DMS53 (cell line): ENCODE measurements at regions not wholly inside any gene's neighbourhood (a gene's known extent, or its start where the extent isn't known, plus 50 kb on each side); places are given as distances from the start of the nearest gene placed in this dataset.
"Not testable (repeated sequence)": the region's sequence is repeated elsewhere in the genome, so short reads cannot be mapped to it uniquely, and the experiment has no call there.

Experiments used
- DNase-seq: peaks from one replicate; lab custom pipeline; 2025; lab: John Stamatoyannopoulos, UW

- no peak for DNase-seq
Observed at GRCh38 chr3:153268564-153269279, 106.7 kb downstream of the RAP2B start.

DNA sequence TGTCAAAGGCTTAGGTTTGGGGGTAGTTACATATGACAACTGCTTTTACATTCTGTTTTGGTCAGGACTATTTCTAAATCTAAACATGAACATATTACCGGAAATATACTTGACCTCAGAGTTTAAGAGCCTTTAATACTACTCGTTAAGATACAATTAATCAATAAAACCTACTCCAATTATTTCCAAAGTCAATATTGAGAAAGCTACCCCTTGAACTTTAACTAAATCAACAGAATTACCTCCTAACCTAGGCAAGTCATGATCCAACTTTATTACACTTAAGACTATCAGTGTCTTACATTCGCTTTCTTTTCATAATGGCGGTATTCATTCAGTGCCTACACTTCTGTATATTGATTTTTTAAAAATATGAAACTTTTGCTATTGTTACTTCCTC lies 107.7 kb downstream of the RAP2B start:
- DNase-seq, result no peak

DNA sequence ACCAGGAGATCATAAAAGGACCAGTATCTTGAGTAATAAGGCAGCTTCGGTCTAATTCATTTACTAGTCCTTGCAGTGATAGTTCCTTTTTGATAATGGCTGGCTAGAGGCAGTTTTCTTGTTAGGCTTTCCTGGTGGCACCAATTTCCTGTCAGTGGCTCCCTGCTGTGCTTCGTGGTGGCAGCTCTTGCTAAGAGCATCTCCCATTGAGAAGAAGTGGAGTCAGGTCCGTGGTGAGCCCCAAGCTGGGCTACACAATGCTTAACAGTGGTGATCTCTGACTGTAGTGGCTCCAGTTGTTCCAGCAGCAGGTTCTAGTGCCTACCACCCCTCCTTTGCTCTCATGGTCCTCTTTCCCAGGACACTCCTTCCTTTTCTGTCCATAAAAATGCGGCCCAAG lies 111.2 kb downstream of the RAP2B start:
- no peak for DNase-seq

DNA sequence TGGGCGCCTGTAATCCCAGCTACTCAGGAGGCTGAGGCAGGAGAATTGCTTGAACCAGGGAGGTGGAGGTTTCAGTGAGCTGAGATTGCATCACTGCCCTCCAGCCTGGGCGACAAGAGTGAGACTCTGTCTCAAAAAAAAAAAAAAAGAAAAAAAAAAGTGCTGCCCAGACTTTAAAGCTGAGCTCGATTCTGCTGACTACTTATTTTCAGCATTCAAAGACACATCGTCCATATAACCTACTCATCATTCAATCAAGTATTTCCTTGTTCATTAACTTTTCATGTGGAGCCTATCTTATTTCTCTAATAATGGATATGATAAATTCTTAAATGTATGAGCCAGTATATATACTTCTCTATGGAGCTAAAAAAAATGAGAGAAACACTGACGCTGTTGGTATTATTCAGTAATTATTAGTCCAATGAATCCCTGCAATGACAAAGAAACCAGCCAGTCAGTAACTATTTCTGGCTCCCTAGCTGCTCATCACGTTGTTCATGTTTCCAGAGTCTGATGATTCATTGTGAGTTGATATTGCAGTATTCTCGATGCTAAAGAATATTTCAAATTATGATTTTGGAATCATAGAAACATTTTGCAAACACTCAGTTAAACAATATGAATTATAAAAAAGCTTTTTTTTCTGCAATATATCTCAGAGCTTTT lies 111.9 kb downstream of the RAP2B start:
- no peak for DNase-seq

GRCh38 chr3:153274561-153274960 lies 112.5 kb downstream of the RAP2B start:
- DNase-seq, result no peak

DNA sequence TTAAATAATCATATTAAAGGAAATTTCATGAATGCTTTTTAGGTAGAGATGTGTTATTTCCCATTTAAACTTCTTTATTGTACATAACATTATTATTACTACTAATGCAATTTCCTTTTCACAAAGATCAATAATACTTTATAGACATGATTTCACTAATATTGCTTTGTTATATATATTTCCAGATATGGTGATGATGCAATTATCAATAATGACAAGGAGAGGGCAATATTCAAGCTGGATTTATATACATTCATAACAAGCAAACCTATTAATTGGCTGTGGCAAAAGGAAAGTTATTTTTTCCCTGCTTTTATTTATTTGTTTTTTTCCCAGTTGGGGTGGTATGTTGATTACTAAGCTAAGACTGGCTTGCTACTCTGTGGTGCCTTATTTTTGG lies 113.5 kb downstream of the RAP2B start:
- no peak for DNase-seq

GRCh38 chr3:153277029-153277428 lies 115.0 kb downstream of the RAP2B start:
- no peak for DNase-seq

DNA sequence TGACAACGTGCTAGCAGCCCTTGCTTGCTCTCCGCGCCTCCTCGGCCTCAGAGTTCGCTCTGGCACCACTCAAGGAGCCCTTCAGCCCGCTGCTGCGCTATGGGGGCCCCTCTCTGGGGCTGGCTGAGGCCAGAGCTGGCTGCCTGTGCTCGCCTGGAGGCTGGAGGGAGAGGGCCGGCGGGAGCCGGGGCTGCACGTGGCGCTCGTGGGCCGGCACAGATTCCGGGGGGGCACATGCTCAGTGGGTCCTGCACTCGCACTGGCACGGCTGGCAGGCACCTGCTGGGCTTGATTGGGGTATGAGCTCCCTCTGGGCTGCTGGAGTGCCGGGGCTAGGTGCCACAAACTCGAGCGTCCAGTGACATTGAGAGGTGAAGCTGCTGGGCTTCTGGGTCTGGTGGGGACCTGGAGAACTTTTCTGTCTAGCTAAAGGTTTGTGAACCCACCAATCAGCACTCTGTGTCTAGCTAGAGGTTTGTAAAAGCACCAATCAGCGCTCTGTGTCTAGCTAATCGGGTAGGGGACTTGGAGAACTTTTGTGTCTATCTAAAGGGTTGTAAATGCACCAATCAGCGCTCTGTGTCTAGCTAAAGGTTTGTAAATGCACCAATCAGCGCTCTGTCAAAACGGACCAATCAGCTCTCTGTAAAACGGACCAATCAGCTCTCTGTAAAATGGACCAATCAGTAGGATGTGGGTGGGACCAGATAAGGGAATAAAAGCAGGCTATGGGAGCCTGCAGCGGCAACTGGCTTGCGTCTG lies 119.4 kb downstream of the RAP2B start:
- not testable (repeated sequence) for DNase-seq

DNA sequence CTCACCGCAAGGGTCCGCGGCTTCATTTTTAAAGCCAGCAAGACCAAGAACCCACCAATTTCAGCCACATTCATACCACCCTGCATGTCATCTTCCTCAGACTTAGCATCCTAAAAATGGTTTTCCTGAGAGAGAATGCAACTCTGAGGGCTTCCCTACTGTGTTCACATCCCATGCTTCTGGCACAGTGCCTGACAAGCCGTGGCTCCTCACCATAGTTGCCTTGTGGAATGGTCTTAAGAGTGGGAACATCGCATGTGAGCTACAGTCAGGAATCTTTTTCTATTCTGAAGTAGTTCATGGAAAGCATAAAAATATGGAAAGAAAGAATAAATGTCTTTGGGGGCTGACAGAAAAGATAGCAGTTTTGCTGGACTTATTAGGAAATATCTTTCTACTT lies 120.3 kb downstream of the RAP2B start:
- no peak for DNase-seq

DNA sequence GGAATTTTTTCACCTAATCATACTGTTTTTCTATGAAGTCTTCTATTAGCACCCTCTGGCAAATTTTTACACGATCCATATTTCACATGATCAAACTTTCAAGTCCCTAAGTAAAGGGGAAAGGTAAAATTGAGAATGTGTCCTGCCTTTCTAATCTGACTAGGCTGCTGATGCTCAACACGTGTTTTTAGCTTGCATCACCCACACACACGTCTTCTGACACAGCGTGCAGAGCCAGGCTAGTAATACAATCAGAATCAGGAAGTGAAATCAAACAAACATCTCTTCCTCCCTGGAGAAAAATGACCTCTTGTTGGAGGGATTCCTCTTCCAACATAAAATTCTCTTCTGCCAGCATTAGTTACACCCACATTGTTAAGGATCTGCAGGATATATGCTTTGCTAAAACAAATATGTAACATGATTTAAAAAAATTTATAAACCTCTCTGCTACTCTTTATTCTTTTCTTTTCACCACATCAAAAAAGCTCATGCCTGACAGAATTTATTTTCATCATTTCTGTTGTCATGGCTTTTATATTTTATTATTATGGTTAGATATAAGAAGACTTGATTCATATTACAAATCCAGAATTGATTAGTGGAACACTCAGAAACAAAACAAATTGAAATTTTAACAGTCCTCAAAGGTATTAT lies 122.4 kb downstream of the RAP2B start:
- DNase-seq, result peak; percentile 81

- peak; percentile 21 for DNase-seq
Observed at GRCh38 chr3:153285194-153285641, 123.2 kb downstream of the RAP2B start.

DNA sequence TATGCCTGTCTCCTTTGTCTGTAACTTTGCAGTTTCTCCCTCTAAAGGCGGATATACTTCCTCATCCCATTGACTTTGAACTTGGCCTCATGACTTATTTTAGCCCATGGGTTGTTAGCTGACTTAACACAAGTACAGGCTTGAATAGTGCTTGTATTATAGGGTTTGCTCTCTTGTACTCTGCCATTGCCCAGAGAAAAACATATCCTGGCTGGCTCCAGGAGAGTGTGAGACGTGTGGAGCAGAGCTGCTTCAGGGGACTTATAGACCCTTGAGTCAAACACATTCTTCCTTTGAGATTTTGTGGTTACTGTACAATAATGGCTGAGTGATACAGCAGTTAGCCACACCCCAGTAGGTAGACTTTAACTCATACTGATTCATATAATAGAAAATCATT lies 124.0 kb downstream of the RAP2B start:
- no peak for DNase-seq

DNA sequence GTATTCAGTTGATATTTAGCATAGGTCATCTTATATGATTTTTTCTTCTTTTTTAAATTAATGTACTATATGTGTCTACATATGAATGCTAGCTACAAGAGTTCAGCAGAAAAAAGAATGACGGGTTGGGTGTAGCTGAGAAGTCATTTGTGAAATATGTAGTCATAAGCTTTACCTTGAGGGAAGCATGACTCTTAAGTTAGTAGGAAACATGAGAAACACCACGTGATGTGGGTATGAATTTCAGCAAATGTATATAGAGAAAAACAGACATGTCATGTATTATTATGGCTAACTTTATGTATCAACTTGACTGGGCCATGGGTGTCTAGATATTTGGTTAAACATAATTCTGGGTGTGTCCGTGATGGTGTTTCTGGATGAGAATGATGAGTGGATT lies 125.0 kb downstream of the RAP2B start:
- DNase-seq, result no peak

DNA sequence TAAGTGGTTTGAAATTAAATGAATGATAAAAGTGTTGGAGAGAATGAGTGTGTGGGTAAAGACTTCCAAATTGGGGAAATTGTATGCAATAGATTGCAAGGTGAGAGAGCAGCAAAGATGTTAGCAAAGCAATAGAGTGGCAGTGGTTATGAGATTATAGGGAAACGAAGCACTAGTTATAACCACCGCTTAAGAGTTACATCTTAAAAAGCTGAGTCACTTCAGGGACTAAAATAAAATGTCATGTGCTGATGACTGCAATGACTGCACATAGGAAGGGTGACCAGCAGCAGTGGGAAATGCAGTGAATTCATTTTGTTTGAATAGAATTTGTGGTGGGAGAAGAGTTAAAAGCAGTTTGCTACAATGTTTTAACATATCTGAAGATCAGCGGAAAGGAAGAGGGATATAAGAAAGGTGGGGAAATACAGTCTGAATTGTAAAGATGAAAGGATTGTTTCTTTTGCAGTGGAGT lies 127.3 kb downstream of the RAP2B start:
- DNase-seq, result no peak

DNA sequence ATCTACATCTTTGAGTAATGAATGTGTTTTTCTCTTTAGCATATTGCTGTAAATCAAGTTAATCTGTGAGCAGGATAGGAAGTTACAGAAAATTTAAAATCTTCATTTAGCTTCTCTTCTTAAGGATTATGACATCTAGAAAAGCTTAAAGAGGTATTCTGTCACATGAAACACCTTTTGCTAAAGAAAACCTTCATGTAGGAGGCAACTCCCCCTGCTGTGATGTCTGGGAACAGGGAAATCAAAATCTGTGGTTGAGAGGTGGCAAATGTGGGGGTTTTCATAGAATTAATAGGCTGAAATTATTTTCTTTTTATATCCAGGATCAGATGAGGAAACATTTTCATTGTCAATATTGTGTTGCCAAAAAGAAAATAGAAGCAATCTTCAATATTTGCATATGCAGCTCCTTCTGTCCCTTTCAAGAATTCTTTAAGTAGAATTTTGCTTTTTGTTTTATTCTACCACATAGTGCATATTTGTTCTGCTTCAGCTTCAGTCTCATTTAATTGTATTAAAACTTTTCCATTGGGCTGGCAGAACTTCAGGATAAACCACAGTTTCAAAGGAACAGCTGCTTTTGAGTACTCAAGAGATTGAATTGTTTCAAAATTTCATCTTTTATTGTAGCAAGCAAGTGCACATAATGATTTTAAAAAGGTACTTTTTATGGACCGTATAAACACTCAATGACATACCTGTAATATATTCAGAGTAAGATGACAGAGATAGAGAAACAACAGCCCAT lies 128.4 kb downstream of the RAP2B start:
- peak; percentile 7 for DNase-seq

- DNase-seq, result peak; percentile 69
Observed at GRCh38 chr3:153291059-153291685, 129.1 kb downstream of the RAP2B start.

DNA sequence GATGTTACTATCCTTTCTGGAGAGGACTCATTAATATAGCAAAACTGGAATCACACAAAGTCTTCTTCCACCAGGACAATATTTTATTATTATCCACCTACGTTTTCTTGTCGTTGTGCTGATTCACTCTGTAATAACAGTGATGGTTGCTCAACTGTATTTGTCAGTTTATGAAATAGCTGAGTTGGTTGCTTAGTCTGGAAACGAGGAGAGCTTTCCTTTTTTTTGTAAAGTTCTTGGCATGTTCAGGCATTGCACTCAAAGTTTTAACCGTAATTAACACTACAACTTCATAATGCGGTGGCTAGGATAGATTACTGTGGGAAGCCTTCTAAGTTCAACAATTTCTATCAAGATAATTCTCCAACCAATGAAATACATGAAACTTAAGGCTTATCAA lies 131.2 kb downstream of the RAP2B start:
- no peak for DNase-seq

DNA sequence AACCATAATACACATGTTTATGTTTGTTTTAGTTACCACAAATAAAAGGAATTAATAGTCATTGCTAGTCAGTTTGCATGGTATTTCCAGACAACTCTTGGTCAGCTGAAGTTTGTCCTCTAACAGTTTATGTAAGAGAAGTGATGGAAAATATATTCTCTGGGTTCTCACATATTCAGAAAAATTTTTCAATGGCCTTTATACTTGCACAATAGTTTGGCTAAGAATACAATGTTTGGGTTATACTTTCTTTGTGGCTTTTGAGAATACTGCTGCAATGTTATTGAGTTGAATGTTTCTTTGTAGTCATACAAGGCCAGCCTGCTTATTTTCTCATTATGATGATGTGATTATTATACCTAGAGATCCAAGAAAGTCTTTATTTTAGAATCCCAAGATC lies 133.9 kb downstream of the RAP2B start:
- no peak for DNase-seq

DNA sequence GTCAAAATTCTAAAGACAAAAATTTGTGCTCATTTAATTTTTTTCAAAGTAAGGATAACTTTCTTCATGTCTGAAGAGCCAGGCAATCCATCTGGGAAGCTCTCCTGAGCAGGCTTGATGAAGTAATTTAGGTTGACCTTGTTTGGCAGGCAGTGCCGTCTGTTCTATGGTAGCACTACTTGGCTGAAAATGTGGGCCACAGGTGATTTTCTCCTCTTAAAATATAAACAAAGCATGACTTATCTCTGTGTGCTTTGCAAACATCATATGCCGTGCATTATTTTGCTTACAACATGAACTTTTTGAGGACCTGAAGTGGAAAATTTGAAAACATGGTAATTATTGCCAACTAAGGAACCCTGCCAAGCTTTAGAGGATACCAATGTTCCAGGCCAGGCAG lies 143.2 kb downstream of the RAP2B start:
- peak; percentile 51 for DNase-seq

DNA sequence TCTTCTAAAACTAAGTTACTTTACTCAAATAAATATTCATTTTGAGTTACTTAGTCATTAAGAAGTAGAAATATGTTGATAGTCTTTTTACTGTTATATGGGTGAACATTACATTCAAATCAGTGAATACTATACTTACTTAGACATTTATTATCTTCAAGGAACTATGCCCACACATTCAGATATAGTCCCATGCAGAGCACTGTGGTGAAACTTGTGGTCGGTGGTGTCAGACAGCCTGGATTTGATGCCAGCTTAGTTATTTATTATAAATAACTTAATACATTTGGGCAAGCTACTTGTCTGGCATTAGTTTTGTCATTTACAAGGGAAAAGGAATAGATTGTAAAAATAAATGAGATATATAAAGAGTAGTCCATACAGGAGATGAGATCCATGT lies 149.5 kb downstream of the RAP2B start:
- no peak for DNase-seq

DNA sequence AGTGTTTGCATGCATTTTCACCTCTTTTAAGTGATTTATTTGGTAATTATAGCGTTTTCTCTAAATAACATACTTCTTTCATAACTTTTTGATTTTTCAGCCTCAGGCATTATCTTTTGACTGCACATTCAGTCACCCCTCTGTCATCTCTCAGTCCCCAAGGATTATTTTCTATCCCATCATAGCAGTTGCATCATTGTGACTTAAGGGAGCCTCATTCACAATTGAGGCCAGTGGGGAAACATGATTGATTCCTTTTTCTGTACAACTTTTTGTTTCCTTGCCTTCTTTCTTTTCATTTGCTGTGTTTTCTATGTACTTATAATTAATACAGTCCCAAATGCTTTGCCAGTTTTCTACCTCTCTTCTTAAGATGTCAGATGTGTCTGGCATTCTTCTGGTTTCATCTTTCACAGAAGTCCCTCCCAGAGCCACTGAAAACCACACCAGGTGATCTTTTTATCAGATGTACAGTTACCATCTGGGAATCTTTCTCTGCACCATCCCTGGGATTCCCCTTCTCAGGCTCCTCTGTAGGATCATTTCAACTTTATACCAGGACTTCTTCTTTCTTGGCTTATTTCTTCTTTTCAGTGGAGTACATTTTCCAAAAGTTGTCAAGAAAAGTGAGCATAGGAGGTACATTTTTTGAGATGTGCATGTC lies 151.4 kb downstream of the RAP2B start:
- no peak for DNase-seq
